NOMO-1 treated with DMSO at 0.1 percent for 48 hours (cell line): ENCODE measurements at regions not wholly inside any gene's neighbourhood (a gene's known extent, or its start where the extent isn't known, plus 50 kb on each side); places are given as distances from the start of the nearest gene placed in this dataset.
"Not testable (repeated sequence)": the region's sequence is repeated elsewhere in the genome, so short reads cannot be mapped to it uniquely, and the experiment has no call there.

ENCODE experiments used
- DNase-seq: peaks from one replicate; lab custom pipeline; 2025; ENCODE audit not compliant: unreplicated experiment; lab: John Stamatoyannopoulos, UW

DNA sequence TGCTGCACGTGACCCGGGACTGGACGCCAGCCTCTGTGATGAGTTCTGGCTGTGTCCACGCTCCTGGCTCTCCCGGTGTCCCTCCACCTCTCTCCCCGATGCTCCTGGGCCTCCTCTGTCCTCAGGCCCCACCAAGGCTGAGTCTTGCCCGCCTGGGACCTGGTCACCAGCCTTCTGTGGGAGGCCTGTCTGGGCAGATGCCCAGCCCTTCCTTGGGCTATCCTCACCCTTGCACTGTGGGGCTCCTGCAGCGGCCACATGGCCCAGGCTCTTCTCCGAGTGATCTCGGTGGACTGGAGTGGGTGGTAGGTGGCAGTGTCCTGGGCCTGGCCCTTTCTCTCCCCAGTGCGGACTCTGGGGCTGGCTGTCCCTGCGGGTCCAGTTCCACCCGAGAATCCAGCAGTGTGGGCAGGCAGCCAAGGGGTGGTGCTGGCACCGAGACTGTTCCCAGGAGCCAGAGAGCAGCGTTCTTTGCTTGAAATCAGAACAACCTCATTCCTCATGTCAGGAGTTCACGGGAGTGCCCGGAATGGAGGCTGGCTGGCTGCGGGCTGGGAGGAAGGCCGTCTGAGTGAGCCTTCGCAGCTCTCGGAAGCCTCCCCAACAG, 94.6 kb downstream of the TMEM121 start:
- not testable (repeated sequence) for DNase-seq

DNA sequence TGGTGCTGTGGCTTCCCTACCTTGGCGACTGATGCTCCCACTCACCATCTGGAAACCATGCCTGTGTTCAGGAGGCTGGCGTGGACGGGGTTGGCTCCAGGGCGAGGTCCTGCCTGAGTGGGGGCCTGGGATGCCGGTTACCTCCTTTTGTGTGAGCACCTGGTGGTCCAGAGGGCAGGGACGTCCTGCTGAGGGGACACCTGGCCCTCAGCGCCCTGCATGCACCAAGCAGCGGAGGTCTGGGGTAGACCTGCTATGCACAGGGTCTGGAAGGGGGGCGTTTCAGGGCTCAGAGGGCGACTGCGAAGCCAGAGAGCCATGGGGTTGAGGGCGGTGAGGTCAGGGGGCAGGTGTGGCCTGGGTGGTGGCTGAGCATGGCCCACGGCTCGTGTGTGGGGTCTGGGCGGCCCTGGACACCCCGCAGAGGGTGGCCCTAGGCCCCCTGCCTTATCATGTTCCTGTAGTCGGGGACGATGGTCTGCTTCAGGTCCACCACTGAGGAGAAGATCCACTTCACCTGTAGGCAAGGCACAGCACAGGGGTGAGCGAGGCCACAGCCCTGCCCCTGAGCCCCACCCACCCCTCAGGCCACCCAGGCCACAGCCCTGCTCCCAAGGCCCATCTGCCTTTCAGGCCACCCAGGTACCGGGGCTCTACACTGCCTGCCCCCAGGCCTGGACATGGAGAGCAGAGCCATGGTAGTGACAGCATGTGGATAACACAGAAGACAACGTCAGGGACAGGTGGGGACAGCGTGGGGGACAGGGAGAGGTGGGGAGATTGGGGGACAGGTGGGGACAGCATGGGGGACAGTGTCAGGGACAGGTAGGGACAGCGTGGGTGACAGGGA, 95.3 kb downstream of the TMEM121 start:
- DNase-seq, result not testable (repeated sequence)

DNA sequence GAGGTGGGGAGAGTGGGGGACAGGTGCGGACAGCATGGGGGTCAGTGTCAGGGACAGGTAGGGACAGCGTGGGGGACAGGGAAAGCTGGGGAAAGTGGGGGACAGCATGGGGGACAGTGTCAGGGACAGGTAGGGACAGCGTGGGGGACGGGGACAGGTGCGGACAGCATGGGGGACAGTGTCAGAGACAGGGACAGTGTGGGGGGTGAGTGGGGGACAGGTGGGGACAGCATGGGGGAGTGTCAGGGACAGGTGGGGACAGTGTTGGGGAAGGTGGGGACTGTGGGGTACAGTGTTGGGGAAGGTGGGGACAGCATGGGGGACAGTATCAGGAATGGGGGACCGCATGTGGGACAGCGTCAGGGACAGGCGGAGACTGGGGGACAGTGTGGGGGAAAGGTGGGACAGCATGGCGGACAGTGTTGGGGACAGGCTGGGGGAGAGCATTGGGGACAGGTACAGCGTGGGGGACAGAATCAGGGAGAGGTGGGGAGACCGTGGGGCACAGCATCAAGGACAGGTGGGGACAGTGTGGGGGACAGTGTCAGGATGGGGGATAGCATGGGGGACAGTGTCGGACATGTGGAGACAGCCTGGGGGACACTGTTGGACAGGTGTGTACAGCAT, 96.1 kb downstream of the TMEM121 start:
- no peak for DNase-seq

DNA sequence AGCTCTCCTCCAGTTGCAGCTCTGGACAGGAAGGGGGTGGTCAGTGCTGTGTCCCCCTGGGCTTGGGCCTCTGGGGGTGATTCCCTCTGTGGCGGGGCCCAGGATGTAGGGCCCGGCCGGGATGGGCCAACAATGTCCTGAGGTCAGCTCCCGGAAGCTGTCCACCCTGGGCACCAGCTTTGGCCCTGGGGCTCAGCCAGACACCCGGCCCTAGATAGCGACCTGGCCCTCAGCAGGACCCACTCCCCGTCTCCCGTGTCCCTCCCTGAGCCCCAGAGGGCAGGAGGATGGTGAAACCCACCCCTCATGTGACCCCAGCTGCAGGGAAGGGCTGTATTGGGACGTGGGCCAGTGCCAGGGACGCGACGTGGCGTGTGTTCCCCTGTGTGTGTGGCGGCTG, 96.8 kb downstream of the TMEM121 start:
- DNase-seq, result not testable (repeated sequence)

DNA sequence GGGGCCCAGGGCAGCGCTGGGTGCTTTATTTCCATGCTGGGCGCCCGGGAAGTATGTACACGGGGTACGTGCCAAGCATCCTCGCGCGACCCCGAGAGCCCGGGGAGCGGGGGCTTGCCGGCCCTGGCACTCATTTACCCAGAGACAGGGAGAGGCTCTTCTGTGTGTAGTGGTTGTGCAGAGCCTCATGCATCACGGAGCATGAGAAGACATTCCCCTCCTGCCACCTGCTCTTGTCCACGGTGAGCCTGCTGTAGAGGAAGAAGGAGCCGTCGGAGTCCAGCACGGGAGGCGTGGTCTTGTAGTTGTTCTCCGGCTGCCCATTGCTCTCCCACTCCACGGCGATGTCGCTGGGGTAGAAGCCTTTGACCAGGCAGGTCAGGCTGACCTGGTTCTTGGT, 98.0 kb downstream of the TMEM121 start:
- not testable (repeated sequence) for DNase-seq

DNA sequence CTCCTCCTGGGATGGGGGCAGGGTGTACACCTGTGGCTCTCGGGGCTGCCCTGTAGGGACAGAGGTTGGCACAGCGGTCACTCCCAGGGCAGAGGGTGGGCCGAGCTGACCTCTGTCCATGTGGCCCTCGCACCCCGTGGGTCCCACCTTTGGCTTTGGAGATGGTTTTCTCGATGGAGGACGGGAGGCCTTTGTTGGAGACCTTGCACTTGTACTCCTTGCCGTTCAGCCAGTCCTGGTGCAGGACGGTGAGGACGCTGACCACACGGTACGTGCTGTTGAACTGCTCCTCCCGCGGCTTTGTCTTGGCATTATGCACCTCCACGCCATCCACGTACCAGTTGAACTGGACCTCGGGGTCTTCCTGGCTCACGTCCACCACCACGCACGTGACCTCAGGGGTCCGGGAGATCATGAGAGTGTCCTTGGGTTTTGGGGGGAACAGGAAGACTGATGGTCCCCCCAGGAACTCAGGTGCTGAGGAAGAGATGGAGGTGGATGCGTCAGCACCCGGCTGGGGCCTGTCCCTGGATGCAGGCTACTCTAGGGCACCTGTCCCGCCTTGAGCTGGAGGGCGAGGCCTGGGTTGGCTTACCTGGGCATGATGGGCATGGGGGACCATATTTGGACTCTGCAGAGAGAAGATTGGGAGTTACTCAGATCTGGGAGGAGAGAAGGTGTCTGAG, 98.5 kb downstream of the TMEM121 start:
- DNase-seq, result not testable (repeated sequence)

DNA sequence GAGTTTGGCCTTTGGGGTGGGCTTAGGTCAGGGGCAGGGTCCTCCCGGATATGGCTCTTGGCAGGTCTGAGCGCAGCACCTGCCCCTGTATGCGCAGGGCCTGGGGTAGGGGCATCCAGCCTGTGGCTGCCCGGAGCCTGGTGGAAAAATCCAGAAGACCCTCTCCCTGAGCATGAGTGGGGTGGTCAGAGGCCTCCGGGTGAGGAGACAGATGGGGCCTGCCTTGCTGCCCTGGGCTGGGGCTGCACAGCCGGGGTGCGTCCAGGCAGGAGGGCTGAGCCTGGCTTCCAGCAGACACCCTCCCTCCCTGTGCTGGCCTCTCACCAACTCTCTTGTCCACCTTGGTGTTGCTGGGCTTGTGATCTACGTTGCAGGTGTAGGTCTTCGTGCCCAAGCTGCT, 99.1 kb downstream of the TMEM121 start:
- DNase-seq, result not testable (repeated sequence)

DNA sequence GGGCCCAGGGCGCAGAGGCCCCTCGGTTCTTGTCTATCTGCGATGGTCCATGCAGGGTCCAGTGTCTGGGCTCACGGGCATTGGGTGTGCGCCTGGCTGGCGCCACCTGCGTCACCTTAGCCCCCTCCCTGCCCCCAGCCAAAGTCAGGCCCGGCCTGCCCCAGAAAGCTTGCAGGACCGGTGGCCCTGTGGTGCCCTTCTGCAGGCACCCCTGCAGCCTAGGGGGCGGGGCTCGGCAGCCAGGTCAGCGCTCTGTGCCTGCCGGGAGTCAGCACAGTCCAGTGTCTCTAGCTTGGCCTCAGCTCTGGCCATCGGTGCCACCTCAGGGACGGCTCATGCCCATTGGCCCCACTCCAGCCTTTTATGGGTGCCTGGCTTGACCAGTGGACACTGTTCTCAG, 99.7 kb downstream of the TMEM121 start:
- not testable (repeated sequence) for DNase-seq

DNA sequence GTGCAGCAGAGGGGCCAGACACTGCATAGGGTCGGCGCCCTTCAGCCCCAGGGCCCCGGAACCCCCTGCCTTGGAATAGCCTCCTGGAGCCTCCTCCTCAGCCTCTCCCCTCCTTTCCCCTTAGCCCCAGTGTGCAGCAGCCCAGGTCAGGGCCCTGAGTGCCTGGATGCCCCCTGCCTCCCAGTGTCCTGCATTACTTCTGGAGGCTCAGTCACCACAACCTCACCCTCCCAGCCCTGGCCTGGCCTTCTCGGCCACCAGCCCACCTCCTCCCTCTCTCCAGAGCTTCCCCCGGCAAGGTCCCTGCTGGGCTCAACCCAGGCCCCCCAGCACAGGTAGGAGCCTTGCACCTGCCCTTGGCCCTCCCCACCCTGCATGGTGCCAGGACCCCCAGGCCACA, 100.3 kb downstream of the TMEM121 start:
- not testable (repeated sequence) for DNase-seq

DNA sequence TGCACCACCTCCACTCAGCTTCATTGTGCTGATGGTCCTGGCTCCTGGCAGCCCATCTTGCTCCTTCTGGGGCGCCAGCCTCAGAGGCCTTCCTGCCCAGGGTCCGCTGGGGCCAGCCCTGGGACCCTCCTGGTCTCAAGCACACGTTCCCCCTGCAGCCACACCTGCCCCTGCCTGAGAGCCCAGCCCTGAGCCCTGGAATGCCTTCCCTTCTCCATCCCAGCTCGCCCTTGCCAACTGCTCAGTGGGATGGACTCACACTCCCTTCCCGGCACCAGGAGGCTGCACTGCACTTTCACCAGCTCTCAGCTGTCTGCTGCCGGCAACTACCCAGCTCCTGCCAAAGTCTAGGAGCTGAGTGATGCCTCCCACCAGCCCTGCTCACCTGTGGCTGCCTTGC, 100.9 kb downstream of the TMEM121 start:
- not testable (repeated sequence) for DNase-seq

DNA sequence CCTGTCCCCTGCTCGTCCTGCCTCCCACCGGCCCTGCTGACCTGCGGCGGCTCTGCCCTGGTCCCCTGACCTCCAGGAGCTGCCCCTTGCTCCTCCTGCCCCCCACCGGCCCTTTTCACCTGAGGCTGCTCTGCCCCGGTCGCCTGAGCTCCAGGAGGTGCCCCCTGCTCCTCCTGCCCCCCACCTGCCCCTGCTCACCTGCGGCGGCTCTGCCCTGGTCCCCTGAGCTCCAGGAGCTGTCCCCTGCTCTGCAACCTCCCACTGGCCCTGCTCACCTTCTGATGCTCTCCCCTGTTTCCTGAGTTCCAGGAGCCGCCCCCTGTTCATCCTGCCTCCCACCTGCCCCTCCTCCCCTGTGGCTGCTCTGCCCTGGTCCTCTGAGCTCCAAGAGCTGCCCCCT, 101.3 kb downstream of the TMEM121 start:
- DNase-seq, result no peak

DNA sequence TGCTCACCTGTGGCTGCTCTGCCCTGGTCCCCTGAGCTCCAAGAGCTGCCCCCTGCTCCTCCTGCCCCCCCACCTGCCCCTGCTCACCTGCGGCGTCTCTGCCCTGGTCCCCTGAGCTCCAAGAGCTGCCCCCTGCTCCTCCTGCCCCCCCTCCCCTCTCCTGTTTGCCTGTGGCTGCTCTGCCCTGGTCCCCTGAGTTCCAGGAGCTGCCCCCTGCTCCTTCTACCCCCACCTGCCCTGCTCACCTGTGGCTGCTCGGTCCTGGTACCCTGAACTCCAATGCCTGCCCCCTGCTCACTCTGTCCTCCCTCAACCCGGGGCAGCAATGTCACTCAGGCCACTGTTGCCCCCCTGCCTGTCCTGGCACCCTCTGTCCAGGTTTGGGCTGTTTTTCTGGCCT, 101.7 kb downstream of the TMEM121 start:
- DNase-seq, result not testable (repeated sequence)

DNA sequence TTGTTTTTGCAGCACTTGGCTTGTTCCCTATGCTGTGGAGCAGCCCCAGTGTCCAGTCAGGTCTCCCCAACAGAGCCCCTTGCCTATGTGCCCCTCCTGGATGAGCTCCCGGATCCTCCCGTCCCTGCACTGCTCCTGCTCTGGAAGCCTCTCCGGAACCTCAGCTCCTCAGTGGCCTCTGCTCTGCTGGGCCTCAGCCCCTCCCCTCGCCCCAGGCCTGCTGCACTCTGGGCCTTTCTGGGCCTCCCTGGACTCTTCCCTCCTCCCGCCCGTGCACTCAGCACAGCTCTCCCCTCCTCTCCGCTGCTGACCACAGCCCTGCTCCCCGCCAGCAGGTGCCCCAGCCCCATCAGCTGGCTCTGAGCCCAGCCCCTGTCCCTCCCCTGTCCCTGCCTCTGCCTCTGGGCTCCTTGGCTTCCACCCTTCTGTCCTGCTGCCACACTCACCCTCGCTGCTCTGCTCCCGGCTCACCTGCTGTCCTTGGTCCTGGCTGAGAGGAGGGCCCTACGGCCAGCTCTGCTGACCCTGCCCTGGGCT, 102.2 kb downstream of the TMEM121 start:
- DNase-seq, result not testable (repeated sequence)

DNA sequence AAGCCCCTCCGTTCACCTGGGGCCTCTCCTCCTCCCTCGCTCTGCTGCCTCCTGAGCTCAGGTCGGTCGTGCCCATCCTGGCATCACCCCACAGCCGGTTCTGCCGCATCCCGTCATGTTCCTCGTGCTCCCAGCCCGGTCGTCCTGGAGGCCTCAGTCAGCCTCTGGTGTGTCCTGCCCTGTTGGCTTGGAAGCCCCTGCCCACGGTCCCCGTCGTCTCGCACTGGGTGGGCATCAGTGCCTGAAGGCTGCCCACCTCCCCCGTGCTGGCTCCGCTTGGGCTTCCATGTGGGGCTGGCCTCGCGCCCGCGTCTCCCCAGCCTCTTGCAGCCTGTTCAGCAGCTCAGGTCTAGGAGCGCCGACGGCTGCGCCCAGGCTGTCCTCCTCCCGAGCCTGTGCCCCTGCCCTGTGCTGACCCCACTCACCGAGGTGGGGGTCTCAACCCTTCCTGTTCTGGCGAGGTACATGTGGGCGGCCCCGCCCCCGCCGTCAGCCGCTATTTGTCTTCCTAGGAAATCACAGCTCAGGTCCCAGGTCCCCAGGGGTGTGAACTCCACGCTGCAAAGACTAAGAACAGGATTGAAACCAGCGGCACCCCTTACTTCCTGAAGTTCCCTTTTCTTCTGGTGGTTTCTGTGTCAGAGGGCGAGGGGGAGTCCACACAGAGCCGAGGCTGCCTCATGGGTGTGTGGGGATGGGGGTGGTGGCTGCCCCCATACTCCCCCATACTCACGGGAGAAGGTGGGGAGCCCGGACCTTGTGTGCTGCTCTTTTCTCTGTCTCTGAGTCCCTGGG, 102.9 kb downstream of the TMEM121 start:
- not testable (repeated sequence) for DNase-seq

DNA sequence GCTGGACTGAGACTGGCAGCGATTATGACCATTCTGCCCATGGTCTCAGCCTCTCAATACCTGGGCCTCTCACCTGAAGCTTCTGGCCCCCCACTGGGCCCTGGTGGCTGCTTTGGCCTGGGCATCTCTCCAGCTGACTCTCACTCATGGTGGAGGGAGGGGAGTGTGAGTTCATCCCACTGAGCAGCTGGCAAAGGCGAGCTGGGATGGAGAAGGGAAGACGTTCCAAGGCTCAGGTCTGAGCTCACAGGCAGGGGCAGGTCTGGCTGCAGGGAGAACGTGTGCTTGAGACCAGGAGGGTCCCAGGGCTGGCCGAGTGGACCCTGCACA, 103.5 kb downstream of the TMEM121 start:
- DNase-seq, result no peak

DNA sequence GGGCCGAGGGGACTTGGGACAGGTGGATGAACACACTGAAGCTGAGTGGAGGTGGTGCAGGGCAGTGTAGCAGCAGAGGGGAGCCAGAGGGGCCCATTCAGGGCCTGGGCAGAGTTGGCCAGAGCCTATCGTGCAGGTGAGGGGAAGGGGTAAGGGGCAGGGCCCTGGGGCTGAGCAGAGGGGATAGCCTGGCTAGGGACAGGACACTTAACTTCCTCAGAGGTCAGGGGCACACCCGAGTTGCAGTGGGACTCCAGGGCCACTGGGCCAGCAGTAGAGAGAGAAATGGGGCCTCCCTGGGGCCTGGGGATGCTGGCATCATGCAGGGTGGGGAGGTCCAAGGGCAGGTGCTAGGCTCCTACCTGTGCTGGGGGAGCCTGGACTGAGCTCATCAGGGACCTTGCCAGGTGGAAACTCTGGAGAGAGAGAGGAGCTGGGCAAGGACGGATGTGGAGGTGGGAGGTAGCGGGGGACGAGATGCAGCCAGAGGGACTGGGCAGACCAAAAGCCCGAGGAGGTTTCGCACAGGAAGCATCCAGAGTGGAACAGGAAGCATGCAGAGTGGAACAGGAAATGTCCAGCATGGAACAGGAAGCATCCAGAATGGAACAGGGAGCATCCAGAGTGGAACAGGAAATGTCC, 104.0 kb downstream of the TMEM121 start:
- not testable (repeated sequence) for DNase-seq

DNA sequence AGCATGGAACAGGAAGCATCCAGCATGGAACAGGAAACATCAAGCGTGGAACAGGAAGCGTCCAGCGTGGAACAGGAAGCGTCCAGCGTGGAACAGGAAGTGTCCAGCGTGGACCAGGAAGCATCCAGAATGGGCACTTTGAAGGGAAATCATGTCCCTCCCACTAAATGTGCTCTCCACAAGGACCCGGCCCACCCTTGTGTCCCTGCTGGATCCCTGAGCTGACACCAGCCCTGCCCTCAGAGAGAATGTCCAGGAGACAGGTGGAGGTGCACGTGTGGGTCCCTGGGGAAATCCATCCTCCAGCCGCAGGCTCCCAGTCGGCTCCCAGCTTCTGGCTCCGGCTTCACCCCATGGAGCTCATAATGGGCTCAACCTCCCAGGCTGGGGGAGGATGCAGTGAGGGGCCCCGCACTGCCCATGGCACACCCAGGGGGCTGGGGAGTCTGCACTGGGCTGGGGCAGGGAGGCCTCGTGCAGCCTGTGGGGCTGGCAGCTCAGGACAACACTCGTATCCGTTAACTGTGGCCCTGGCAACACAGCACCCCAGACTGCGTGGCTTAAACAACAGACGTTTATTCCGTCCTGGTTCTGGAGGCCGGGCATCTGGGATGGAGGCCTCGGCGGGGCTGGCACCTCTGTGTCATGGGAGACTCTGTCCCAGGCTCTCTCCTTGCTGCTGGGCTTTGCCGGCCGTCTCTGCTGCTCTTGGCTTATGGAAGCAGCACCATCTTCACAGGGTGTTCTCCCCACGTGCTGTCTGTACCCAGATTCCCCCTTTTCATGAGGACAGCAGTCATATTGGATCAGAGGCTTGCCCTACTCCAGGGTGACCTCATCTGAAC, 104.8 kb downstream of the TMEM121 start:
- not testable (repeated sequence) for DNase-seq

DNA sequence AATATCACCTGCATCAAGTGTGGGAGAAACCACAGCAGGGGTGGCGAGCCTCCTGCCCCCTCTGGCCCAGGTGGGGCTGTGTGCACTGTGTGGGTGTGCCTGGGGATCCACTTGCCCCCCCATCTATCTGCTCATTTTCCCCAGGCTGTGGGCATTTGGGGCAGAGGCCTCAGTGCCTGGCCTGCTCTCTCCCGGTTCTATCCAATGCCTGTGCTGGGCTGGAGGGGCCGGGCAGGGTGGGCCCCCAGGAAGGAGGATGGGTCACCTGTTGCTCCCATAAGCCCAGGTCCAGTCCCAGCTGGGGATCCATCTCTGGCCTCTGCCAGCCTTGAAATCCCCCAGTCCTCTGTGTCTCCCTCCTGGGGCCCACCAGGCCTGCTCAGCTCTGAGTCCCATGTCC, 105.6 kb downstream of the TMEM121 start:
- DNase-seq, result no peak

DNA sequence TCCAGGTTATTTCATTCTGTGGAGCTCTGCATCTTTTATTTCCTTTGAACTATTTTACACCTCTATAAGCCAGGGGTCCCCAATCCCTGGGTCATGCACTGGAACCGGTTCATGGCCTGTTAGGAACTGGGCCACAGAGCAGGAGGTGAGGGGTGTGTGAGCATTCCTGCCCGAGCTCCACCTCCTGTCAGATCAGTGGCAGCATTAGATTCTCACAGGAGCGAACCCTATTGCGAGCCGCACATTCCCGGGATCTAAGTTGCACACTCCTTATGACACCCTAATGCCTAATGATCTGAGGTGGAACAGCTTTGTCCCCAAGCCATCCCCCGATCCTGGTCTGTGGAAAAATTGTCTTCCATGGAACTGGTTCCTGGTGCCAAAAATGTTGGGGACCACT, 107.2 kb downstream of the TMEM121 start:
- DNase-seq, result not testable (repeated sequence)
